ENCODE measurements at regions not wholly inside any gene's neighbourhood (a gene's known extent, or its start where the extent isn't known, plus 50 kb on each side); places are given as distances from the start of the nearest gene placed in this dataset.

- H3K36me3 ChIP-seq: no peaks in the 10 kb centered on the region
- H3K27ac ChIP-seq: no peak overlapping the region
- H3K27me3 ChIP-seq: no peaks in the 10 kb centered on the region
- H4K20me1 ChIP-seq: no peaks in the 10 kb centered on the region
- no peak for TF ChIP-seq Cebpa-rat (IDR thresholded peaks at IDR 0.05)
- H3K9ac ChIP-seq: no peak overlapping the region
- H3K4me1 ChIP-seq: no peaks in the 10 kb centered on the region
- no peaks in the 10 kb centered on the region for H3K9me3 ChIP-seq
- H3K4me3 ChIP-seq: no peak overlapping the region
- H3K4me2 ChIP-seq: no peak overlapping the region
Observed at GRCh38 chr14:80415636-80416035, 204.3 kb upstream of the DIO2 start.

DNA sequence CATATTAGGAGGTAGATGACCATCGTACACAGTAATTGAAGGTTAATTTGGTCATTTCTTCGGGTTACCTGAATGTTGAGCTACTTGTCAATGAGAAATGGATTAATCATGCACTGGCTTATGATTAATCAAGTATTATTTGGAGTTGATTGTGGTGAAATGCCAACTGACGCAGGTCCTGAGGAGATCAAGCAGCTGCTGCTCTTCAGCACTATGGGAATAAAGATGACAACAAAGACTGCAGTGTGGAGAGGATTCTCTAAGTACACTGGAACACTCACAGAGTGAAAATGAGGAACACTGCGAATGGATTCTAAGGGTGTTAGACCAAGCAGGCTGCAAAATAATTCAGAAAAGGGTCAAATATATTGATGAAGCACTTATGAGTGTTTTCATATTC lies 202.8 kb upstream of the DIO2 start:
- no peak overlapping the region for H3K4me3 ChIP-seq
- H3K9ac ChIP-seq: no peak overlapping the region
- no peak for TF ChIP-seq Cebpa-rat (IDR thresholded peaks at IDR 0.05)
- H3K27me3 ChIP-seq: no peaks in the 10 kb centered on the region
- H3K4me1 ChIP-seq: no peaks in the 10 kb centered on the region
- no peaks in the 10 kb centered on the region for H4K20me1 ChIP-seq
- H3K4me2 ChIP-seq: no peak overlapping the region
- no peak overlapping the region for H3K27ac ChIP-seq
- H3K36me3 ChIP-seq: no peaks in the 10 kb centered on the region
- no peaks in the 10 kb centered on the region for H3K9me3 ChIP-seq

- no peaks in the 10 kb centered on the region for H4K20me1 ChIP-seq
- no peaks in the 10 kb centered on the region for H3K4me1 ChIP-seq
- H3K9me3 ChIP-seq: no peaks in the 10 kb centered on the region
- TF ChIP-seq Cebpa-rat (IDR thresholded peaks at IDR 0.05): no peak
- no peak overlapping the region for H3K4me3 ChIP-seq
- no peak overlapping the region for H3K27ac ChIP-seq
- no peak overlapping the region for H3K4me2 ChIP-seq
- no peak overlapping the region for H3K9ac ChIP-seq
- no peaks in the 10 kb centered on the region for H3K27me3 ChIP-seq
- no peaks in the 10 kb centered on the region for H3K36me3 ChIP-seq
Observed at GRCh38 chr14:80404413-80404812, 193.1 kb upstream of the DIO2 start.

DNA sequence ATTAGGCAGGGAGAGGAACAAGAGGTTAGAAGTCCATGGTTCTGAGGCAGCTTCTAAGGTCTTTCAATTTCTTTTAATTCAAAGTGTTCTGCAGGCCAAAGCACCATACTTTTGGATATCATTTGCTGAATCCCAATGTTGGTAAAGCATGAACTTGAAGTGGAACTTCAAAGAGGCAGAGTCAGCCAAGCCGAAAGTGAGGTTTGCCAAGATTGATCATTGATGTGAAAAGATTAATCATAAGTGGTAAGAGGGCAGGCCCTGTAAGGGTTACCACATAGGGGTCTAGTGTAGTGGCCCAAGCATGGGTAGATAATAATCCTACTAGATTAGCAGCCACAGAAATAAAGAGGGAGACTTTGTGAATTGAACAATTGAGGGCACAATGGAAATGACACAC lies 191.7 kb upstream of the DIO2 start:
- H3K27ac ChIP-seq: no peak overlapping the region
- peaks cover 13% of the 10 kb centered on the region for H3K9me3 ChIP-seq
- no peaks in the 10 kb centered on the region for H4K20me1 ChIP-seq
- no peak for TF ChIP-seq Cebpa-rat (IDR thresholded peaks at IDR 0.05)
- H3K4me1 ChIP-seq: no peaks in the 10 kb centered on the region
- no peak overlapping the region for H3K9ac ChIP-seq
- H3K27me3 ChIP-seq: no peaks in the 10 kb centered on the region
- no peak overlapping the region for H3K4me2 ChIP-seq
- H3K4me3 ChIP-seq: no peak overlapping the region
- no peaks in the 10 kb centered on the region for H3K36me3 ChIP-seq

DNA sequence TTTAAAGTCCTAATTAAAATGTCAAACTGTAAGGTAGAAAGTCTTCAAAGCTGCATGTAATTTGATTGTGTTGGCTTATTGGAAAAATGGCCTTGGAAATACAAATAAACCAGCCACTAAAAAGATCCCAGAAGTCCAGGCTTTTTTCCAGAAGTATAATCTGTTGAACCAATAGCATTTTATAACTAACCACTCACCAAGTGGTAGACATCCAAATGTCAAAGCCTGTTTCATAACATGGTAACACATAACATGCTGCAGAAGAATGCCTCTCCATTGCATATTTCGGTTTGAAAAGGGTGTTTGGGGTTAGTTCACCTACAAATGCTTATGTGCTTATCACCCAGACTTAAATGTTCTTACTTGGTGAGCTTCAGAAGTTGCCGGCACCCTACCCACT lies 183.7 kb upstream of the DIO2 start:
- Histone ChIP-seq H3K36me3 (no peaks in the 10 kb centered on the region), H3K4me3 (no peak overlapping the region), H3K27ac (no peak overlapping the region), H3K9me3 (peaks cover 19% of the 10 kb centered on the region), H3K4me1 (no peaks in the 10 kb centered on the region), H3K9ac (no peak overlapping the region), H3K4me2 (no peak overlapping the region), H4K20me1 (no peaks in the 10 kb centered on the region), H3K27me3 (no peaks in the 10 kb centered on the region)
- no peak for TF ChIP-seq Cebpa-rat (IDR thresholded peaks at IDR 0.05)

DNA sequence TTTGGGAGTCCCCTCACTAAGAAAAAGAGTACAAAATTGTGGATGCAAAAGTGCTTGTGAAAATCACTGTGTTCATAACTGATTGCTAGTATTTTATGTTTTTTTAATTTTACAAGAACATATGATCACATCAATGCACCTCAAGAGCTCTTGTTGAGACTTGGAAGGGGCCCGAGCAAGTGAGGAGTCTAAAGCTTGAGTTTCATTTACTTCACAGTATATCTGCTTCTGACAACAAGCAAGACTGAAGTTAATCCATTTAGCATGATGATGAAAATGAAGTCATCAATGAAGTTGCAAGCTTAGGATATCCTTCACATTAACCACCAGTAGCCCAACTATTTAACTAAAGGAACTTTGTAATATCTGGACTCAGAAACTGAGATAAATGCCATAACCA lies 182.5 kb upstream of the DIO2 start:
- no peak overlapping the region for H3K4me3 ChIP-seq
- peaks cover 13% of the 10 kb centered on the region for H3K9me3 ChIP-seq
- H3K4me1 ChIP-seq: no peaks in the 10 kb centered on the region
- no peak for TF ChIP-seq Cebpa-rat (IDR thresholded peaks at IDR 0.05)
- no peaks in the 10 kb centered on the region for H3K27me3 ChIP-seq
- no peak overlapping the region for H3K4me2 ChIP-seq
- H3K27ac ChIP-seq: no peak overlapping the region
- H4K20me1 ChIP-seq: no peaks in the 10 kb centered on the region
- no peaks in the 10 kb centered on the region for H3K36me3 ChIP-seq
- no peak overlapping the region for H3K9ac ChIP-seq

GRCh38 chr14:80390906-80391305 lies 179.6 kb upstream of the DIO2 start:
- no peak for TF ChIP-seq Cebpa-rat (IDR thresholded peaks at IDR 0.05)

GRCh38 chr14:80388980-80389711 lies 177.8 kb upstream of the DIO2 start:
- H3K9ac ChIP-seq: no peak overlapping the region
- no peak overlapping the region for H3K27ac ChIP-seq
- no peaks in the 10 kb centered on the region for H3K9me3 ChIP-seq
- H3K4me3 ChIP-seq: no peak overlapping the region
- no peaks in the 10 kb centered on the region for H3K36me3 ChIP-seq
- no peak overlapping the region for H3K4me2 ChIP-seq
- no peaks in the 10 kb centered on the region for H3K27me3 ChIP-seq
- no peak for TF ChIP-seq Cebpa-rat (IDR thresholded peaks at IDR 0.05)
- H4K20me1 ChIP-seq: no peaks in the 10 kb centered on the region
- no peaks in the 10 kb centered on the region for H3K4me1 ChIP-seq

More at GRCh38 chr14:80390906-80391305, 179.6 kb upstream of the DIO2 start:
- H3K36me3 ChIP-seq: no peaks in the 10 kb centered on the region
- H3K27me3 ChIP-seq: no peaks in the 10 kb centered on the region
- H3K9me3 ChIP-seq: no peaks in the 10 kb centered on the region
- no peaks in the 10 kb centered on the region for H3K4me1 ChIP-seq
- H3K27ac ChIP-seq: no peak overlapping the region
- H3K9ac ChIP-seq: no peak overlapping the region
- H3K4me3 ChIP-seq: no peak overlapping the region
- no peak overlapping the region for H3K4me2 ChIP-seq
- no peaks in the 10 kb centered on the region for H4K20me1 ChIP-seq

DNA sequence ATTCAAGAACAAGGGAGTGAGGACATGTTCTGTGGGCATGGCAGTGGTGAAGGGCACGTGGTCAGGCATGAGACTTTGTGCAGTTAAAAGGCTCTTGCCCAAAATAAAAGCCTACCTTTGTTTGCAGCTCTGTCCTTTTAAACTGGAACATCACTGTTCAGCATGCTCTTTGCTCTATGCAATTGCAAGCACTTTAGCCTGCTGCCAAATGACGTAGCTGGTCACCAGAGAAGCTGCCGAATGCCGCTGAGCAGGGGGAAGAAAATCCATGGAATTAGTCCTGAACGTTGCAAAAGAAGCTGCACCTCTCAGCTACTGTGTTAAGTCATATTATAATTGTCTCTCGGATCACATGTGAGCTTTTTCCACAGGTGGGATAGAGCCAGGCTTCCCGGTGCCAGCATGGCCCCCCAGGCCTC lies 176.3 kb upstream of the DIO2 start:
- H4K20me1 ChIP-seq: no peaks in the 10 kb centered on the region
- no peaks in the 10 kb centered on the region for H3K27me3 ChIP-seq
- no peaks in the 10 kb centered on the region for H3K4me1 ChIP-seq
- H3K9ac ChIP-seq: no peak overlapping the region
- no peak for TF ChIP-seq Cebpa-rat (IDR thresholded peaks at IDR 0.05)
- H3K9me3 ChIP-seq: no peaks in the 10 kb centered on the region
- H3K36me3 ChIP-seq: no peaks in the 10 kb centered on the region
- H3K27ac ChIP-seq: no peak overlapping the region
- H3K4me3 ChIP-seq: no peak overlapping the region
- H3K4me2 ChIP-seq: no peak overlapping the region

- H3K27me3 ChIP-seq: no peaks in the 10 kb centered on the region
- H3K4me1 ChIP-seq: no peaks in the 10 kb centered on the region
- H4K20me1 ChIP-seq: no peaks in the 10 kb centered on the region
- H3K36me3 ChIP-seq: no peaks in the 10 kb centered on the region
- H3K4me2 ChIP-seq: no peak overlapping the region
- no peak overlapping the region for H3K9ac ChIP-seq
- H3K27ac ChIP-seq: no peak overlapping the region
- H3K9me3 ChIP-seq: no peaks in the 10 kb centered on the region
- TF ChIP-seq Cebpa-rat (IDR thresholded peaks at IDR 0.05): no peak
- H3K4me3 ChIP-seq: no peak overlapping the region
Observed at GRCh38 chr14:80385336-80385735, 174.0 kb upstream of the DIO2 start.

DNA sequence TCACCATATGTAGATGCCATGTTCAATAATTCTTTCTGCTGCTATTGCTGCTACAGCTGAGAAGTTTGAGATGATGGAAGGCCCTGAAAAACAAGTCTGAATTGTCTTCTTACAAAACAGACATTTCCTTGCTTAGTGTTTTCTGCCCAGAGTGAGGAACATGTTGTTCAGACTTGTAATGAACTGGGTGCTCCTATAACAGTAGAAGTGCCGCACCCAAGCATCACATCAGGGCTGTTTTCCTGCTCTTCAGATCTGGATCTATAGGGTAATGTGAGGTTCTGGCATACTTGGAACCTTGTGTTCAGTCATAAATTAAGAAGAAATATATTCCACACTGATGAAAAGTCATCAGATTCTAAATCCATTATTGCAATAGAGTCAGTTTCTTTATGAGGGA lies 171.9 kb upstream of the DIO2 start:
- Histone ChIP-seq H3K4me2 (no peak overlapping the region), H3K27me3 (no peaks in the 10 kb centered on the region), H3K36me3 (no peaks in the 10 kb centered on the region), H3K9me3 (no peaks in the 10 kb centered on the region), H3K4me3 (no peak overlapping the region), H3K27ac (no peak overlapping the region), H3K9ac (no peak overlapping the region), H3K4me1 (no peaks in the 10 kb centered on the region), H4K20me1 (no peaks in the 10 kb centered on the region)
- no peak for TF ChIP-seq Cebpa-rat (IDR thresholded peaks at IDR 0.05)
